ENCODE measurements at regions not wholly inside any gene's neighbourhood (a gene's known extent, or its start where the extent isn't known, plus 50 kb on each side); places are given as distances from the start of the nearest gene placed in this dataset.

- ATAC-seq (replicated peaks) = no peak
- no peak overlapping the region for H3K27ac Mint-ChIP-seq
- H3K27me3 Mint-ChIP-seq = no peaks in the 10 kb centered on the region
- no peak overlapping the region for H3K4me3 Mint-ChIP-seq
- H3K9me3 Mint-ChIP-seq = peaks cover 16% of the 10 kb centered on the region
- no peaks in the 10 kb centered on the region for H3K4me1 Mint-ChIP-seq
- no peaks in the 10 kb centered on the region for H3K36me3 Mint-ChIP-seq (ENCODE audit: low read depth)
These were observed 1734.0 kb upstream of the RAG2 start for GRCh38 chr11:38332046-38332445.

- H3K27me3 Mint-ChIP-seq = no peaks in the 10 kb centered on the region
- H3K27ac Mint-ChIP-seq = no peak overlapping the region
- ATAC-seq (replicated peaks) = no peak
- H3K4me3 Mint-ChIP-seq = no peak overlapping the region
- H3K36me3 Mint-ChIP-seq (ENCODE audit: low read depth) = no peaks in the 10 kb centered on the region
- peaks cover 10% of the 10 kb centered on the region for H3K9me3 Mint-ChIP-seq
- H3K4me1 Mint-ChIP-seq = no peaks in the 10 kb centered on the region
These were observed 1732.5 kb upstream of the RAG2 start for GRCh38 chr11:38330578-38330977.

GRCh38 chr11:38323961-38324761, 1726.1 kb upstream of the RAG2 start:
- H3K27ac Mint-ChIP-seq = no peak overlapping the region
- no peaks in the 10 kb centered on the region for H3K4me1 Mint-ChIP-seq
- ATAC-seq (replicated peaks) = no peak
- no peaks in the 10 kb centered on the region for H3K27me3 Mint-ChIP-seq
- H3K9me3 Mint-ChIP-seq = peaks cover 14% of the 10 kb centered on the region
- no peak overlapping the region for H3K4me3 Mint-ChIP-seq
- H3K36me3 Mint-ChIP-seq (ENCODE audit: low read depth) = no peaks in the 10 kb centered on the region

GRCh38 chr11:38315151-38315550, 1717.1 kb upstream of the RAG2 start:
- H3K27me3 Mint-ChIP-seq = no peaks in the 10 kb centered on the region
- no peak overlapping the region for H3K27ac Mint-ChIP-seq
- no peak overlapping the region for H3K4me3 Mint-ChIP-seq
- peaks cover 17% of the 10 kb centered on the region for H3K9me3 Mint-ChIP-seq
- H3K4me1 Mint-ChIP-seq = no peaks in the 10 kb centered on the region
- no peak for ATAC-seq (replicated peaks)
- H3K36me3 Mint-ChIP-seq (ENCODE audit: low read depth) = no peaks in the 10 kb centered on the region

- peaks cover 10% of the 10 kb centered on the region for H3K9me3 Mint-ChIP-seq
- no peak overlapping the region for H3K27ac Mint-ChIP-seq
- H3K27me3 Mint-ChIP-seq = no peaks in the 10 kb centered on the region
- H3K4me1 Mint-ChIP-seq = no peaks in the 10 kb centered on the region
- no peak overlapping the region for H3K4me3 Mint-ChIP-seq
- ATAC-seq (replicated peaks) = no peak
- no peaks in the 10 kb centered on the region for H3K36me3 Mint-ChIP-seq (ENCODE audit: low read depth)
These were observed 1709.4 kb upstream of the RAG2 start for GRCh38 chr11:38307455-38307854.

GRCh38 chr11:38305682-38306081, 1707.6 kb upstream of the RAG2 start:
- Mint-ChIP-seq H3K4me1 (no peaks in the 10 kb centered on the region), H3K27ac (no peak overlapping the region), H3K36me3 (ENCODE audit: low read depth) (no peaks in the 10 kb centered on the region), H3K27me3 (no peaks in the 10 kb centered on the region), H3K9me3 (peaks cover 10% of the 10 kb centered on the region), H3K4me3 (no peak overlapping the region)
- ATAC-seq (replicated peaks) = no peak

- Mint-ChIP-seq H3K4me3 (no peak overlapping the region), H3K9me3 (peaks cover 7% of the 10 kb centered on the region), H3K36me3 (ENCODE audit: low read depth) (no peaks in the 10 kb centered on the region), H3K4me1 (no peaks in the 10 kb centered on the region), H3K27me3 (no peaks in the 10 kb centered on the region), H3K27ac (no peak overlapping the region)
- ATAC-seq (replicated peaks) = no peak
These were observed 1706.9 kb upstream of the RAG2 start for GRCh38 chr11:38304926-38305325.

- no peak overlapping the region for H3K27ac Mint-ChIP-seq
- ATAC-seq (replicated peaks) = no peak
- H3K36me3 Mint-ChIP-seq (ENCODE audit: low read depth) = no peaks in the 10 kb centered on the region
- no peaks in the 10 kb centered on the region for H3K4me1 Mint-ChIP-seq
- no peaks in the 10 kb centered on the region for H3K27me3 Mint-ChIP-seq
- peaks cover 6% of the 10 kb centered on the region for H3K9me3 Mint-ChIP-seq
- no peak overlapping the region for H3K4me3 Mint-ChIP-seq
These were observed 1704.5 kb upstream of the RAG2 start for GRCh38 chr11:38302564-38302963.

GRCh38 chr11:38300570-38300969, 1702.5 kb upstream of the RAG2 start:
- no peak for ATAC-seq (replicated peaks)
- H3K27ac Mint-ChIP-seq = no peak overlapping the region
- H3K36me3 Mint-ChIP-seq (ENCODE audit: low read depth) = no peaks in the 10 kb centered on the region
- no peaks in the 10 kb centered on the region for H3K27me3 Mint-ChIP-seq
- H3K4me1 Mint-ChIP-seq = no peaks in the 10 kb centered on the region
- peaks cover 13% of the 10 kb centered on the region for H3K9me3 Mint-ChIP-seq
- no peak overlapping the region for H3K4me3 Mint-ChIP-seq

- no peaks in the 10 kb centered on the region for H3K36me3 Mint-ChIP-seq (ENCODE audit: low read depth)
- H3K4me1 Mint-ChIP-seq = no peaks in the 10 kb centered on the region
- ATAC-seq (replicated peaks) = no peak
- no peak overlapping the region for H3K4me3 Mint-ChIP-seq
- no peak overlapping the region for H3K27ac Mint-ChIP-seq
- H3K27me3 Mint-ChIP-seq = no peaks in the 10 kb centered on the region
- peaks cover 19% of the 10 kb centered on the region for H3K9me3 Mint-ChIP-seq
These were observed 1698.3 kb upstream of the RAG2 start for GRCh38 chr11:38296211-38296776.

- ATAC-seq (replicated peaks) = no peak
- H3K36me3 Mint-ChIP-seq (ENCODE audit: low read depth) = no peaks in the 10 kb centered on the region
- H3K4me1 Mint-ChIP-seq = no peaks in the 10 kb centered on the region
- H3K4me3 Mint-ChIP-seq = no peak overlapping the region
- peaks cover 4% of the 10 kb centered on the region for H3K9me3 Mint-ChIP-seq
- no peaks in the 10 kb centered on the region for H3K27me3 Mint-ChIP-seq
- H3K27ac Mint-ChIP-seq = no peak overlapping the region
These were observed 1684.7 kb upstream of the RAG2 start for GRCh38 chr11:38282718-38283117.

GRCh38 chr11:38278457-38279141, 1680.6 kb upstream of the RAG2 start:
- Mint-ChIP-seq H3K27me3 (no peaks in the 10 kb centered on the region), H3K4me1 (no peaks in the 10 kb centered on the region), H3K36me3 (ENCODE audit: low read depth) (no peaks in the 10 kb centered on the region), H3K4me3 (no peak overlapping the region), H3K27ac (no peak overlapping the region), H3K9me3 (peaks cover 9% of the 10 kb centered on the region)
- no peak for ATAC-seq (replicated peaks)

GRCh38 chr11:38274031-38274430, 1676.0 kb upstream of the RAG2 start:
- ATAC-seq (replicated peaks) = no peak
- H3K27me3 Mint-ChIP-seq = no peaks in the 10 kb centered on the region
- no peaks in the 10 kb centered on the region for H3K4me1 Mint-ChIP-seq

GRCh38 chr11:38272376-38272775, 1674.3 kb upstream of the RAG2 start:
- no peak overlapping the region for H3K27ac Mint-ChIP-seq
- no peak for ATAC-seq (replicated peaks)
- H3K4me3 Mint-ChIP-seq = no peak overlapping the region
- no peaks in the 10 kb centered on the region for H3K36me3 Mint-ChIP-seq (ENCODE audit: low read depth)
- peaks cover 22% of the 10 kb centered on the region for H3K9me3 Mint-ChIP-seq
- no peaks in the 10 kb centered on the region for H3K4me1 Mint-ChIP-seq
- no peaks in the 10 kb centered on the region for H3K27me3 Mint-ChIP-seq

More at GRCh38 chr11:38274031-38274430, 1676.0 kb upstream of the RAG2 start:
- peaks cover 19% of the 10 kb centered on the region for H3K9me3 Mint-ChIP-seq
- no peaks in the 10 kb centered on the region for H3K36me3 Mint-ChIP-seq (ENCODE audit: low read depth)
- H3K27ac Mint-ChIP-seq = no peak overlapping the region
- no peak overlapping the region for H3K4me3 Mint-ChIP-seq

- H3K4me3 Mint-ChIP-seq = no peak overlapping the region
- H3K36me3 Mint-ChIP-seq (ENCODE audit: low read depth) = no peaks in the 10 kb centered on the region
- H3K27ac Mint-ChIP-seq = no peak overlapping the region
- no peak for ATAC-seq (replicated peaks)
- H3K4me1 Mint-ChIP-seq = no peaks in the 10 kb centered on the region
- H3K9me3 Mint-ChIP-seq = peaks cover 27% of the 10 kb centered on the region
- H3K27me3 Mint-ChIP-seq = no peaks in the 10 kb centered on the region
These were observed 1668.7 kb upstream of the RAG2 start for GRCh38 chr11:38266691-38267090.

Data from activated T-helper 17 cell treated with anti-CD3 and anti-CD28 coated beads, Interleukin-2, amount 50 U/mL, for 72 hours (primary cell).